GM12878 (cell line): ENCODE measurements at regions not wholly inside any gene's neighbourhood (a gene's known extent, or its start where the extent isn't known, plus 50 kb on each side); places are given as distances from the start of the nearest gene placed in this dataset.

Experiments
- ATAC-seq: fragments of 200-7000 bp; cut with Tn5 transposase; 3 replicates; pipeline ENCODE4 v1.9.1; 2020; ENCODE audit warnings: mild to moderate bottlenecking, moderate library complexity
- BruUV-seq: library from RNA; stranded (reverse); fragments of 400-500 nt; replicated peaks from 2 replicates; lab custom pipeline; 2021; lab: Mats Ljungman, UMichigan
- CTCF ChIA-PET: fragments of 300-600 bp; sonication (Branson Sonifier 250); formaldehyde crosslinking; extraction: SDS; loops from one replicate; lab custom pipeline; 2021; ENCODE audit warnings: inconsistent platforms; lab: Yijun Ruan, JAX
- POLR2A ChIA-PET: fragments of 350-600 bp; formaldehyde crosslinking; extraction: SDS; loops from one replicate; lab custom pipeline; 2021; ENCODE audit warnings: inconsistent platforms; lab: Charles Lee
- RAD21 ChIA-PET: fragments of 300-600 bp; sonication (Branson Sonifier 250); formaldehyde crosslinking; loops from one replicate; lab custom pipeline; 2023; ENCODE audit warnings: antibody characterized with exemption; ENCODE audit not compliant: unreplicated experiment; lab: Charles Lee
- SMC1A ChIA-PET: fragments of 300-600 bp; sonication (Branson Sonifier 250); formaldehyde crosslinking; loops from one replicate; lab custom pipeline; 2023; ENCODE audit not compliant: unreplicated experiment, uncharacterized antibody; lab: Charles Lee
- DNase-seq: peaks from one replicate; pipeline ENCODE4 v3.0.0-alpha.2; 2011; ENCODE audit warnings: low read depth, low spot score
- FAIRE-seq: peaks from 3 replicates; lab custom pipeline; 2011; peaks lifted over from hg19 to GRCh38; lab: Jason Lieb, UNC
- H2AFZ ChIP-seq: 2 replicates; pipeline ENCODE4 v1.6.0; 2011; ENCODE audit warnings: low read depth, low read length, control low read depth; ENCODE audit not compliant: control insufficient read depth
- H3K27ac ChIP-seq: 2 replicates; pipeline ENCODE4 v1.5.1; 2011; ENCODE audit warnings: control low read depth; ENCODE audit not compliant: control insufficient read depth, insufficient read depth
- H3K27me3 ChIP-seq, 2 experiments: replicated peaks in 1 of 2; 2 replicates each; pipeline versions ENCODE4 v1.6.0 to v1.6.1; 2011; ENCODE audit warnings: low read length in 1 of 2; ENCODE audit not compliant: control insufficient read depth in 2 of 2, insufficient read depth in 2 of 2
- H3K36me3 ChIP-seq, 2 experiments: 2 replicates each; pipeline ENCODE4 v1.5.1; 2011; ENCODE audit warnings: low read length in 1 of 2; ENCODE audit not compliant: control insufficient read depth in 2 of 2, insufficient read depth in 2 of 2
- H3K4me1 ChIP-seq: 2 replicates; pipeline ENCODE4 v1.6.1; 2011; ENCODE audit warnings: mild to moderate bottlenecking, low read length, moderate library complexity, mixed read lengths; ENCODE audit not compliant: control insufficient read depth, insufficient read depth
- H3K4me2 ChIP-seq: 2 replicates; pipeline ENCODE4 v1.6.0; 2011; ENCODE audit warnings: control low read depth; ENCODE audit not compliant: control insufficient read depth, insufficient read depth
- H3K4me3 ChIP-seq: fragments of 200-600 bp; sonication (generic); 2 replicates; pipeline ENCODE4 v1.5.1; 2016
- H3K79me2 ChIP-seq: 2 replicates; pipeline ENCODE4 v1.6.0; 2011; ENCODE audit warnings: low read length; ENCODE audit not compliant: control insufficient read depth, insufficient read depth
- H3K9ac ChIP-seq: 2 replicates; pipeline ENCODE4 v1.8.0; 2011; ENCODE audit warnings: low read length, control low read depth, mixed read lengths; ENCODE audit not compliant: control insufficient read depth, insufficient read depth
- H3K9me3 ChIP-seq: replicated peaks from 3 replicates; pipeline ENCODE4 v1.5.1; 2011; ENCODE audit warnings: mild to moderate bottlenecking, low read length; ENCODE audit not compliant: control insufficient read depth, insufficient read depth
- H4K20me1 ChIP-seq: 2 replicates; pipeline ENCODE4 v1.6.0; 2011; ENCODE audit not compliant: control insufficient read depth, insufficient read depth
- BCL11A ChIP-seq: IDR thresholded peaks from 2 replicates; pipeline ENCODE4 v1.6.1; 2011; ENCODE audit warnings: low read depth, low read length
- CHD4 ChIP-seq: fragments of 200-600 bp; sonication (generic); IDR thresholded peaks from 2 replicates; pipeline ENCODE4 v1.6.1; 2016; ENCODE audit warnings: mild to moderate bottlenecking
- CREM ChIP-seq: IDR thresholded peaks from 2 replicates; pipeline ENCODE4 v1.6.1; 2014; ENCODE audit warnings: antibody characterized with exemption, low read depth
- EGR1 ChIP-seq, 2 experiments: IDR thresholded peaks; 1 replicate in 1 of 2; 2 replicates in 1 of 2; pipeline ENCODE4 v1.6.1; 2011 to 2012; ENCODE audit warnings: low read depth in 2 of 2, low read length in 2 of 2, borderline replicate concordance in 1 of 2, mild to moderate bottlenecking in 1 of 2, moderate library complexity in 1 of 2
- EP300 ChIP-seq, 2 experiments: fragments of 150-350 bp in 1 of 2; IDR thresholded peaks; 2 replicates each; pipeline ENCODE4 v1.6.1; 2011 to 2012; ENCODE audit warnings: low read depth in 2 of 2, low read length in 2 of 2, borderline replicate concordance in 1 of 2, improper control_type of control experiment in 1 of 2, inconsistent platforms in 1 of 2; ENCODE audit not compliant: control insufficient read depth in 1 of 2
- JUND ChIP-seq: IDR thresholded peaks from 2 replicates; pipeline ENCODE4 v1.6.1; 2012; ENCODE audit warnings: low read depth, mild to moderate bottlenecking, low read length, improper control_type of control experiment, moderate library complexity
- KLF5 ChIP-seq: fragments of 450-650 bp; IDR thresholded peaks from 2 replicates; pipeline ENCODE4 v1.6.1; 2014; ENCODE audit warnings: mild to moderate bottlenecking; ENCODE audit not compliant: partially characterized antibody
- MTA2 ChIP-seq: fragments of 450-650 bp; IDR thresholded peaks from 2 replicates; pipeline ENCODE4 v1.6.1; 2016; ENCODE audit warnings: low read depth, mild to moderate bottlenecking, moderate library complexity
- NR2C2 ChIP-seq: IDR thresholded peaks from 2 replicates; pipeline ENCODE4 v1.6.1; 2011; ENCODE audit warnings: borderline replicate concordance, low read depth; ENCODE audit not compliant: control insufficient read depth, insufficient read length
- NR2F1 ChIP-seq: fragments of 450-650 bp; conservative IDR thresholded peaks from 2 replicates; pipeline ENCODE4 v1.6.1; 2017; ENCODE audit warnings: mild to moderate bottlenecking
- POLR2AphosphoS5 ChIP-seq: IDR thresholded peaks from 2 replicates; pipeline ENCODE4 v1.6.1; 2011; ENCODE audit warnings: mild to moderate bottlenecking, low read length, inconsistent platforms
- RAD21 ChIP-seq: IDR thresholded peaks from 2 replicates; pipeline ENCODE4 v1.6.1; 2011; ENCODE audit warnings: mild to moderate bottlenecking, low read depth, low read length, moderate library complexity; ENCODE audit not compliant: insufficient read depth
- RELA ChIP-seq: fragments of 450-650 bp; IDR thresholded peaks from 2 replicates; pipeline ENCODE4 v1.8.0; 2014; ENCODE audit warnings: borderline replicate concordance; ENCODE audit not compliant: partially characterized antibody
- SMAD5 ChIP-seq: IDR thresholded peaks from 2 replicates; pipeline ENCODE4 v1.6.1; 2016; ENCODE audit warnings: antibody characterized with exemption, low read depth
- SMC3 ChIP-seq: IDR thresholded peaks from 2 replicates; pipeline ENCODE4 v1.6.1; 2011; ENCODE audit warnings: low read length, improper control_type of control experiment, borderline replicate concordance
- YBX1 ChIP-seq: fragments of 450-650 bp; IDR thresholded peaks from 2 replicates; pipeline ENCODE4 v1.6.1; 2016; ENCODE audit warnings: antibody characterized with exemption
- ZNF274 ChIP-seq: IDR thresholded peaks from one replicate; pipeline ENCODE4 v1.8.0; 2011; ENCODE audit not compliant: insufficient read length, insufficient read depth
- WGBS: methylation state at CpG from one replicate; pipeline ENCODE4 v1.1.6; 2016; ENCODE audit warnings: low lambda C conversion rate; ENCODE audit not compliant: insufficient replicate concordance, insufficient coverage; ENCODE audit errors: missing lambda C conversion rate; 5-methylcytosine and 5-hydroxymethylcytosine counted together
- in situ Hi-C: fragments of 300-500 bp; cut with MboI; formaldehyde crosslinking; loops from 9 replicates; pipeline ENCODE4 v1.14.3; 2018; ENCODE audit warnings: mixed read lengths
- intact Hi-C: fragments of 100-400 bp; cut with micrococcal nuclease; formaldehyde crosslinking; loops from one replicate; pipeline ENCODE4 v1.14.2; 2022; ENCODE audit not compliant: unreplicated experiment
- TF ChIP-seq, protein P1 (sequence below): IDR thresholded peaks from 2 replicates; pipeline ENCODE4 v1.6.1; 2011; ENCODE audit warnings: low read depth, mild to moderate bottlenecking, low read length, moderate library complexity, borderline replicate concordance; ENCODE audit errors: extremely low read depth
- TF ChIP-seq, protein P2 (sequence below): fragments of 450-650 bp; IDR thresholded peaks from 2 replicates; pipeline ENCODE4 v1.6.1; 2017; ENCODE audit warnings: mild to moderate bottlenecking, moderate library complexity
- TF ChIP-seq, protein P3 (sequence below): IDR thresholded peaks from 2 replicates; pipeline ENCODE4 v1.6.1; 2012; ENCODE audit warnings: low read depth, low read length, improper control_type of control experiment

DNA sequence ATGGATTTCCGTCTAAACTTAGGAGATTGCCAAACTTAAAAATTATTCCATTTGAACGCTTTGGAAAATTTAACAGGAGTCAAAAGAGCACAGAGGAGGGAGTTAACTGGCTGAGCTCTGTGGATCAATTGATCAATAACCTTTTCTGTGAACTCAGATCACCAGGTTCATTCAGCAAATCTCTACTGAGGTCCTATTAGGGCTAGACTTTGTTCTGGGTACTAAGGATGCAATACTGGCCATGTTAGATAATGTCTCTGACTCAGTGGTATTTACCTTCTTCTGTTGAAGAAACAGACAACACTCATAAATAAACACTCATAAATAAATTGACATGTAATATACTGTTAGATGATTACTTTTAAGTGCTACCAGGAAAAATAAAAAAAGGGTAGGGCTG lies 323.4 kb upstream of the SUCLG2 start:
- POLR2A ChIA-PET: no interaction called here
- SMC1A ChIA-PET: no interaction called here

DNA sequence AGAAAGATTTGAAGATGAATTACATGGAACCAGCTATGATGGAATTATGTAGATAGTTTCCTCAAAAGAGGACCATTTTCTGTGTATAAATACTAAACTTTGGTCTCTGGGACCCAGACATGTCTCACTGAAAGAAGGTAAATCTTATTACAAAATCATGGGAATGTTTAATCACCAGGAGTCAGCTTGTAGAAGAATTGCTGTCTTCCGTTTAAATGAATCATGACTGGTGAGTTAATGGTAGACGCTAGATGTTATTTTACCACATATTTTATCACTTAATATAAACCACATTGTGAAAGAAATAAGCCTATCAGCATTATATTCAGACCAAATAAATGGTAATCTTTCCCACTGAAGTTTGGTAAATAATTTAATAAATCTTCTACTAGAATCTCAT lies 322.3 kb upstream of the SUCLG2 start:
- Histone ChIP-seq H3K4me1 (no peaks in the 10 kb centered on the region), H4K20me1 (no peaks in the 10 kb centered on the region), H3K27ac (no peak overlapping the region), H2AFZ (no peak overlapping the region), H3K4me2 (no peak overlapping the region), H3K36me3 (no peaks in the 10 kb centered on the region), H3K9me3 (no peaks in the 10 kb centered on the region), H3K4me3 (no peak overlapping the region), H3K9ac (no peak overlapping the region), H3K27me3 (no peaks in the 10 kb centered on the region), H3K79me2 (no peaks in the 10 kb centered on the region)
- ATAC-seq (no peak), DNase-seq (no peak), FAIRE-seq (no peak)
- CTCF ChIA-PET: no interaction called here
- intact Hi-C loops (no loop called here), in situ Hi-C loops (no loop called here)
- 46% methylated on average over 2 of the region's 2 CpGs for WGBS
- SMC1A ChIA-PET: no interaction called here
- POLR2A ChIA-PET: no interaction called here
- BruUV-seq: no TSS peak
- RAD21 ChIA-PET: no interaction called here
- TF ChIP-seq NR2C2 (no peak), CREM (no peak), RAD21 (no peak), RELA (no peak), CHD4 (no peak), BCL11A (no peak), JUND (no peak), ZNF274 (no peak)
- TF ChIP-seq, protein P1, sequence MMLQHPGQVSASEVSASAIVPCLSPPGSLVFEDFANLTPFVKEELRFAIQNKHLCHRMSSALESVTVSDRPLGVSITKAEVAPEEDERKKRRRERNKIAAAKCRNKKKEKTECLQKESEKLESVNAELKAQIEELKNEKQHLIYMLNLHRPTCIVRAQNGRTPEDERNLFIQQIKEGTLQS: no peak
- TF ChIP-seq, protein P2, sequence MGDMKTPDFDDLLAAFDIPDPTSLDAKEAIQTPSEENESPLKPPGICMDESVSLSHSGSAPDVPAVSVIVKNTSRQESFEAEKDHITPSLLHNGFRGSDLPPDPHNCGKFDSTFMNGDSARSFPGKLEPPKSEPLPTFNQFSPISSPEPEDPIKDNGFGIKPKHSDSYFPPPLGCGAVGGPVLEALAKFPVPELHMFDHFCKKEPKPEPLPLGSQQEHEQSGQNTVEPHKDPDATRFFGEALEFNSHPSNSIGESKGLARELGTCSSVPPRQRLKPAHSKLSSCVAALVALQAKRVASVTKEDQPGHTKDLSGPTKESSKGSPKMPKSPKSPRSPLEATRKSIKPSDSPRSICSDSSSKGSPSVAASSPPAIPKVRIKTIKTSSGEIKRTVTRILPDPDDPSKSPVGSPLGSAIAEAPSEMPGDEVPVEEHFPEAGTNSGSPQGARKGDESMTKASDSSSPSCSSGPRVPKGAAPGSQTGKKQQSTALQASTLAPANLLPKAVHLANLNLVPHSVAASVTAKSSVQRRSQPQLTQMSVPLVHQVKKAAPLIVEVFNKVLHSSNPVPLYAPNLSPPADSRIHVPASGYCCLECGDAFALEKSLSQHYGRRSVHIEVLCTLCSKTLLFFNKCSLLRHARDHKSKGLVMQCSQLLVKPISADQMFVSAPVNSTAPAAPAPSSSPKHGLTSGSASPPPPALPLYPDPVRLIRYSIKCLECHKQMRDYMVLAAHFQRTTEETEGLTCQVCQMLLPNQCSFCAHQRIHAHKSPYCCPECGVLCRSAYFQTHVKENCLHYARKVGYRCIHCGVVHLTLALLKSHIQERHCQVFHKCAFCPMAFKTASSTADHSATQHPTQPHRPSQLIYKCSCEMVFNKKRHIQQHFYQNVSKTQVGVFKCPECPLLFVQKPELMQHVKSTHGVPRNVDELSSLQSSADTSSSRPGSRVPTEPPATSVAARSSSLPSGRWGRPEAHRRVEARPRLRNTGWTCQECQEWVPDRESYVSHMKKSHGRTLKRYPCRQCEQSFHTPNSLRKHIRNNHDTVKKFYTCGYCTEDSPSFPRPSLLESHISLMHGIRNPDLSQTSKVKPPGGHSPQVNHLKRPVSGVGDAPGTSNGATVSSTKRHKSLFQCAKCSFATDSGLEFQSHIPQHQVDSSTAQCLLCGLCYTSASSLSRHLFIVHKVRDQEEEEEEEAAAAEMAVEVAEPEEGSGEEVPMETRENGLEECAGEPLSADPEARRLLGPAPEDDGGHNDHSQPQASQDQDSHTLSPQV: no peak

More for the DNA sequence above, 323.4 kb upstream of the SUCLG2 start:
- DNase-seq (no peak), ATAC-seq (no peak), FAIRE-seq (no peak)
- CTCF ChIA-PET: no interaction called here
- no peaks in the 10 kb centered on the region for H3K79me2 ChIP-seq
- H3K36me3 ChIP-seq: no peaks in the 10 kb centered on the region
- no peaks in the 10 kb centered on the region for H3K4me1 ChIP-seq
- H3K4me2 ChIP-seq: no peak overlapping the region
- intact Hi-C loops (no loop called here), in situ Hi-C loops (no loop called here)
- no peak overlapping the region for H2AFZ ChIP-seq
- 28% methylated on average over 2 of the region's 2 CpGs for WGBS
- no peak overlapping the region for H3K27ac ChIP-seq
- H3K9me3 ChIP-seq: no peaks in the 10 kb centered on the region
- no peak overlapping the region for H3K9ac ChIP-seq
- RAD21 ChIA-PET: no interaction called here
- H4K20me1 ChIP-seq: no peaks in the 10 kb centered on the region
- TF ChIP-seq SMAD5 (no peak), EGR1 (IDR thresholded peaks at IDR 0.05; ENCODE audit: borderline replicate concordance in 1 of 2, low read depth in 2 of 2, low read length in 2 of 2) (no peak), MTA2 (no peak), EP300 (IDR thresholded peaks at IDR 0.05; ENCODE audit: borderline replicate concordance in 1 of 2, control insufficient read depth in 1 of 2, low read depth in 2 of 2, low read length in 2 of 2) (no peak), POLR2AphosphoS5 (no peak), SMC3 (no peak), NR2F1 (no peak), YBX1 (no peak), KLF5 (no peak)
- TF ChIP-seq, protein P3, sequence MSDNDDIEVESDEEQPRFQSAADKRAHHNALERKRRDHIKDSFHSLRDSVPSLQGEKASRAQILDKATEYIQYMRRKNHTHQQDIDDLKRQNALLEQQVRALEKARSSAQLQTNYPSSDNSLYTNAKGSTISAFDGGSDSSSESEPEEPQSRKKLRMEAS: no peak
- no peaks in the 10 kb centered on the region for H3K27me3 ChIP-seq
- no peak overlapping the region for H3K4me3 ChIP-seq
- BruUV-seq: no TSS peak
